ENCODE measurements at regions not wholly inside any gene's neighbourhood (a gene's known extent, or its start where the extent isn't known, plus 50 kb on each side); places are given as distances from the start of the nearest gene placed in this dataset.

DNA sequence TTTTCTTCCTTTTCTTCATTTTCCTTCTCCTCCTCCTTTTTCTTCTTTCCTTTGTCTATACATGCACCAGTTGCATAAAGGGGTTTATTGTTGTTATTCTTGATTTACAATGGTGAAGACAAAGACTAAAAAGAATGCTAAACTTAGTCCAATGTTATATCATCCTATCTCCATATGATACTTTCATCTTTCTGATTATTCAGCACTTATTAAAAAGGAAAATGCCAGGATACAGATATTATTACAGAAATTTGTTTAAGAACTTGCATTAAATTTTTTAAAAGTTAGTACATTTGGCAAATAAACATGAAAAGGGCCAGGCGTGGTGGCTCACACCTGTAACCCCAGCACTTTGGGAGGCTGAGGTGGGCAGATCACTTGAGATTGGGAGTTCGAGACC lies 1074.9 kb downstream of the EFNA5 start:
- no peaks in the 10 kb centered on the region for H3K36me3 ChIP-seq (ENCODE audit: insufficient read depth, low read length)
- H3K27ac ChIP-seq (ENCODE audit: low read depth, low read length), result no peak overlapping the region
- no peak overlapping the region for H3K9ac ChIP-seq (ENCODE audit: low read depth, low read length)
- H3K4me1 ChIP-seq (ENCODE audit: insufficient read depth, low read length), result no peaks in the 10 kb centered on the region
- WGBS, result 91% methylated on average over 2 of the region's 2 CpGs
- no peaks in the 10 kb centered on the region for H3K9me3 ChIP-seq (ENCODE audit: insufficient read depth, low read depth, low read length)
- H3K4me3 ChIP-seq (ENCODE audit: low read length), result no peak overlapping the region
- no peaks in the 10 kb centered on the region for H3K27me3 ChIP-seq (ENCODE audit: insufficient read depth, low read length)

DNA sequence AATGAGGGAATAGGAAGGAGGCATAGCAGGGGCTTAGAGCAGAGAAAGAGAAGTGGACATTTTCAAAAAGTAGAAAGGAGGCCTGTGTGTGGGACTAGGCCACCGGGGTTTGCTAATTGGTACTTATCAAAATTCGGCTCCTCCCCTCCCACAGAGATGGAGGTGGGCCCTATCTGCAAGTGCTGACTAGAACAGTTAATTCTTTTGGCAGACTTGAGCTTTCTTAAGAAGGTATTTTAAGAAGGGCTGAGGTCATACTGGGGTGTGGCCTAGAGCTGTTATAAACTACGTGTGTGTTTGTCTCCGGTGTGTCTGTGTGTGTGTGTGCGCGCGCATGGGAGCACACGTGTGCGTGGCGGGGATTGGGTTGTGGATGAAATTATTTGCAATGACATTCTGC lies 1086.5 kb downstream of the EFNA5 start:
- Histone ChIP-seq H3K9me3 (ENCODE audit: insufficient read depth, low read depth, low read length) (no peaks in the 10 kb centered on the region), H3K27ac (ENCODE audit: low read depth, low read length) (no peak overlapping the region), H3K4me1 (ENCODE audit: insufficient read depth, low read length) (no peaks in the 10 kb centered on the region), H3K27me3 (ENCODE audit: insufficient read depth, low read length) (no peaks in the 10 kb centered on the region), H3K4me3 (ENCODE audit: low read length) (no peak overlapping the region), H3K9ac (ENCODE audit: low read depth, low read length) (no peak overlapping the region), H3K36me3 (ENCODE audit: insufficient read depth, low read length) (no peaks in the 10 kb centered on the region)
- 89% methylated on average over 8 of the region's 10 CpGs for WGBS

DNA sequence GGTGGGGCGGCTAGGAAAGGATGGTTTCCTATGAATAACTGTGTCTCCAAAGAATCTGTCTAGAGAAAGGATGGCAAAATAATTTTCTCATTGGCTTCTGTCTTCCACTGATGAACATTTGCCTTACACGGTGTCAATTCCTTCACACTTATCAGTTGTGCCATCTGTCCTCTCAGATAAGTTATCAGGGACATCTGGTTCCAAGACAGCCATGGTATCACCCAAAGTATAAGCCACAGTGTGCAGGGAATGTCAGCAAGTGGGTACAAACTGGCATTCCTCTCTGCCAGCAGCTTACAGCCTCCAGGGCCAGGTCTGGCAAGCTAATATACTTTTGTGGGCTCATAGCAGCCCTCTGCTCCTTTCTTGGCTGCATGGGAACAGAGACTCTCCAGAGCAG lies 1092.0 kb downstream of the EFNA5 start:
- Histone ChIP-seq H3K36me3 (ENCODE audit: insufficient read depth, low read length) (no peaks in the 10 kb centered on the region), H3K9me3 (ENCODE audit: insufficient read depth, low read depth, low read length) (peaks cover 4% of the 10 kb centered on the region; the same call in 1 of the 2 replicates), H3K27ac (ENCODE audit: low read depth, low read length) (no peak overlapping the region), H3K4me1 (ENCODE audit: insufficient read depth, low read length) (no peaks in the 10 kb centered on the region), H3K9ac (ENCODE audit: low read depth, low read length) (no peak overlapping the region), H3K27me3 (ENCODE audit: insufficient read depth, low read length) (no peaks in the 10 kb centered on the region), H3K4me3 (ENCODE audit: low read length) (no peak overlapping the region)
- WGBS, result 84% methylated on average over 2 of the region's 2 CpGs

DNA sequence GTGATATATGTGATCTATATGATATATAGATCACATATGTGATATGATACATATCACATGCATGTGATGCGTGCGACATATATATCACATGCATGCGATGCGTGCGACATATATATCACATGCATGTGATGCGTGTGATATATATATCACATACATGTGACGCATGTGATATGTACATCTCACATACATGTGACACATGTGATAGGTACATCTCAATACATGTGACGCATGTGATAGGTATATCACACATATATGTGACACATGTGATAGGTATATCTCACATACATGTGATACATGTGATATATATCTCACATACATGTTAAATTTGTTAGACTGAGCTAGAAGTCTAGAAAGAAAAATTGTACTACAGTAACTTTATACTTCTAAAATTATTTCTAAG lies 1095.9 kb downstream of the EFNA5 start:
- 100% methylated on average over 3 of the region's 8 CpGs for WGBS
- Histone ChIP-seq H3K36me3 (ENCODE audit: insufficient read depth, low read length) (no peaks in the 10 kb centered on the region), H3K4me3 (ENCODE audit: low read length) (no peak overlapping the region), H3K4me1 (ENCODE audit: insufficient read depth, low read length) (no peaks in the 10 kb centered on the region), H3K9ac (ENCODE audit: low read depth, low read length) (no peak overlapping the region), H3K27me3 (ENCODE audit: insufficient read depth, low read length) (no peaks in the 10 kb centered on the region), H3K9me3 (ENCODE audit: insufficient read depth, low read depth, low read length) (peaks cover 4% of the 10 kb centered on the region; the same call in 1 of the 2 replicates), H3K27ac (ENCODE audit: low read depth, low read length) (no peak overlapping the region)

DNA sequence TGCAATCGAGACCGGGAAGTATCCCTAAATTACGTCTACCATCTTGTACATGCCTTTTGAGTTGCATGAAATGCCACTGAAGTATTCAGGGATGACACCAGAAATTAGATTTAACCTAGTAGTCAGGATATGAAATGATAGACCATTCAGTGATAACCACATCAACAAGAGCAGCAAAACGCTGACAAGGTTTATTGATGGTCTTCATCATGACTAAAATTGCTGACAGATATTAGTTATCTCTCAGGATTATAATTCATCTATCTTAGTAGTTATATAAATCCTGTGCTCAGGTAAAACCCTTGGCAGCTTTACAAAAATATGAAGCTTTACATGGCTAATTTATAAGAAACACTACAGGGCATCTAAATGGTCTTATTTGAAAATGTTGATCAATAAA lies 1104.7 kb downstream of the EFNA5 start:
- no peaks in the 10 kb centered on the region for H3K36me3 ChIP-seq (ENCODE audit: insufficient read depth, low read length)
- no peak overlapping the region for H3K4me3 ChIP-seq (ENCODE audit: low read length)
- no peaks in the 10 kb centered on the region for H3K4me1 ChIP-seq (ENCODE audit: insufficient read depth, low read length)
- no peak overlapping the region for H3K9ac ChIP-seq (ENCODE audit: low read depth, low read length)
- H3K9me3 ChIP-seq (ENCODE audit: insufficient read depth, low read depth, low read length), result peaks cover 9% of the 10 kb centered on the region; the same call in 1 of the 2 replicates
- WGBS, result 82% methylated on average over 3 of the region's 4 CpGs
- H3K27ac ChIP-seq (ENCODE audit: low read depth, low read length), result no peak overlapping the region
- no peaks in the 10 kb centered on the region for H3K27me3 ChIP-seq (ENCODE audit: insufficient read depth, low read length)

DNA sequence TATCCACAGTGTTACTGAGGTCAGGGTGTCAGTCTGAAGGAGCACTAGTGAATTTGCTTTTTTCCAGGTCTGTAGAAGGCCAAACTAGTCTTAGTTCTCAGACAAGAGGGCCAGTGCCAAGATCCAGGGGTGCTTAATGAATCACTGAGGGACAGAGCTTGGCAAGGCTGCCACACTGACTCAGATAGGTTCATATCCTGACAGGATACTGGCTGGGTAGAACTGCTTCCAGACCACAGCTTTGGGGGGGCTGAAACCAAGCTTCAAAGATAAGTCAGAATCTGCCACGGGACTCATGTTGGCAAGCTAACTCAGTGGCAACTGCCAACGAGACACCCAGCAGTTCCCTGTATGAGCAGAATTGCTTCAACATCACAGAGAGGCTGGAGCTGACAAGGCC lies 1125.4 kb downstream of the EFNA5 start:
- no peaks in the 10 kb centered on the region for H3K4me1 ChIP-seq (ENCODE audit: insufficient read depth, low read length)
- H3K9me3 ChIP-seq (ENCODE audit: insufficient read depth, low read depth, low read length), result 0 out of 2 replicates have a peak, but pooled peaks cover 9% of the 10 kb centered on the region
- no peaks in the 10 kb centered on the region for H3K36me3 ChIP-seq (ENCODE audit: insufficient read depth, low read length)
- H3K27ac ChIP-seq (ENCODE audit: low read depth, low read length), result no peak overlapping the region
- 95% methylated on average over 2 of the region's 2 CpGs for WGBS
- H3K27me3 ChIP-seq (ENCODE audit: insufficient read depth, low read length), result no peaks in the 10 kb centered on the region
- no peak overlapping the region for H3K9ac ChIP-seq (ENCODE audit: low read depth, low read length)
- no peak overlapping the region for H3K4me3 ChIP-seq (ENCODE audit: low read length)

DNA sequence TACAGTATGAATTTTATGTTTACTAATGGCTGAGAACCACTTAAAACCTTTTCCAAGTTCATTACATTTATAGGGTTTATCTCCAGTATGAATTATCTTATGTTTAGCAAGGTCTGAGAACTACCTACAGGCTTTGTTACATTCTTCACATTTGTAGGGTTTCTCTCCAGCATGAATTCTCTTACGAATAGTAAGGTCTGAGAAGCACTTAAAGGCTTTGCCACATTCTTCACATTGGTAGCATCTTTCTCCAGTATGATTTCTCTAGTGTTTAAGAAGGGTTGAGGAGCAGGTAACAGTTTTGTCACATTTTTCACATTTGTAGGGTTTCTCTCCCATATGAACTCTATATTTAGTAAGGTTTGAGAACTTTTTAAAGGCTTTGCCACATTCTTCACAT lies 1127.4 kb downstream of the EFNA5 start:
- Histone ChIP-seq H3K36me3 (ENCODE audit: insufficient read depth, low read length) (no peaks in the 10 kb centered on the region), H3K9me3 (ENCODE audit: insufficient read depth, low read depth, low read length) (0 out of 2 replicates have a peak, but pooled peaks cover 9% of the 10 kb centered on the region), H3K4me3 (ENCODE audit: low read length) (no peak overlapping the region), H3K27me3 (ENCODE audit: insufficient read depth, low read length) (no peaks in the 10 kb centered on the region), H3K9ac (ENCODE audit: low read depth, low read length) (no peak overlapping the region), H3K4me1 (ENCODE audit: insufficient read depth, low read length) (no peaks in the 10 kb centered on the region), H3K27ac (ENCODE audit: low read depth, low read length) (no peak overlapping the region)
- 100% methylated on average over 1 of the region's 1 CpG for WGBS

DNA sequence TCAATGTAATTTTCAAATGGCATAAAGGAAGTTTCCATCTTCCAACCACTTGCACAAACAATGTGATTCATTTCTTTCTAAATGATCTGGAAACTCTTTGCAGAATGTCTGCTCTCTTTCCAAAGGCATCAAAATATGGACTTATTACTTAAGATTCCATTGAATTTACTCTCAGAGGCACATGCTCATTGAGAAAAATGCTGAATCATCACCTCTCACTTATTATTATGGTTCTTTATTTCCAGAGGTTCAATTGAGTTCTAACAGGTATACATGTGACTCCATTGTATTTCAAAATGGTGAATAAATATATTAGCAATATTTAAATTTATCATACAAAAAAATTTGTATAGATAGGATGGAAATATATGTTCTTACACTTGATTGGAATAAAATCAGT lies 1140.6 kb downstream of the EFNA5 start:
- no peaks in the 10 kb centered on the region for H3K9me3 ChIP-seq (ENCODE audit: insufficient read depth, low read depth, low read length)
- no peaks in the 10 kb centered on the region for H3K4me1 ChIP-seq (ENCODE audit: insufficient read depth, low read length)
- no peaks in the 10 kb centered on the region for H3K27me3 ChIP-seq (ENCODE audit: insufficient read depth, low read length)
- H3K4me3 ChIP-seq (ENCODE audit: low read length), result no peak overlapping the region
- no peak overlapping the region for H3K9ac ChIP-seq (ENCODE audit: low read depth, low read length)
- no peaks in the 10 kb centered on the region for H3K36me3 ChIP-seq (ENCODE audit: insufficient read depth, low read length)
- H3K27ac ChIP-seq (ENCODE audit: low read depth, low read length), result no peak overlapping the region

DNA sequence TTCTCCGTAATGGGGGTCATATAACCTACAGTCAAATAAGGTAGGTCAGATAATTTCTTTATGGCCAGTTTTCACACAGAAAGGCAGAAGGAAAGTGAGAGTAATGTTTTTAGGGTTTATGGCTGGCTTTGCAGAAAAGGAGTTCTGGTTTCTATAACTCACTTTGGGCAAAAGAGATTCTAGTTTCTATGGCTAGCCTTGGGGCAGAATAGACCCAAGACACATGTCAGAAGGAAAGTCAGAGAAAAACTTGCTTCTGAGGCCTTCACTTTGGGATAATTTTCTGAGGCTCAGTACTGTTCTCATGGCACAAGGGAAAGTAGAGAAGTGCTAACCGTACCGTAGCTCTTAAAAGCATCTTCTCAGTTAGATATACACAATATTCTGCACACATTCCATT lies 1145.3 kb downstream of the EFNA5 start:
- H3K4me3 ChIP-seq (ENCODE audit: low read length), result no peak overlapping the region
- H3K27me3 ChIP-seq (ENCODE audit: insufficient read depth, low read length), result no peaks in the 10 kb centered on the region
- no peaks in the 10 kb centered on the region for H3K4me1 ChIP-seq (ENCODE audit: insufficient read depth, low read length)
- no peaks in the 10 kb centered on the region for H3K36me3 ChIP-seq (ENCODE audit: insufficient read depth, low read length)
- no peak overlapping the region for H3K9ac ChIP-seq (ENCODE audit: low read depth, low read length)
- WGBS, result 100% methylated on average over 3 of the region's 3 CpGs
- H3K27ac ChIP-seq (ENCODE audit: low read depth, low read length), result no peak overlapping the region
- no peaks in the 10 kb centered on the region for H3K9me3 ChIP-seq (ENCODE audit: insufficient read depth, low read depth, low read length)

DNA sequence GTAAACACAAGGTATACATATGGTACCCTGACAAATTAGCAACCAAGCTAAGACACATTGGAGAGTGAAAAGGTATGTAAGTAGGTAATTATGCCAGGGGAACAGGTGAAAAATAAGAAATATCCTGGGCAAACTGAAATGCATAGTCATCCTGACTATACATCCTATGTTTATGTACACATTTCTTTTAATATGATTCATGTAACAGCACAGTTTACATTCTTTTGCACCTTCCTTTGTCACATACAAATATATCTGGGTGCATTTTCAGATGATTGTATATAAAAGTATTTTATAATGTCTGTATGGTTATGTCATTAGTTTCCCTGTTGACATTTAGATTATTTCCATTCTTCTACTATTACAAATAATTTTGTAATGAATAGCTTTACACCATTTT lies 1146.9 kb downstream of the EFNA5 start:
- Histone ChIP-seq H3K27me3 (ENCODE audit: insufficient read depth, low read length) (no peaks in the 10 kb centered on the region), H3K36me3 (ENCODE audit: insufficient read depth, low read length) (no peaks in the 10 kb centered on the region), H3K4me1 (ENCODE audit: insufficient read depth, low read length) (no peaks in the 10 kb centered on the region), H3K4me3 (ENCODE audit: low read length) (no peak overlapping the region), H3K9ac (ENCODE audit: low read depth, low read length) (no peak overlapping the region), H3K27ac (ENCODE audit: low read depth, low read length) (no peak overlapping the region), H3K9me3 (ENCODE audit: insufficient read depth, low read depth, low read length) (no peaks in the 10 kb centered on the region)

DNA sequence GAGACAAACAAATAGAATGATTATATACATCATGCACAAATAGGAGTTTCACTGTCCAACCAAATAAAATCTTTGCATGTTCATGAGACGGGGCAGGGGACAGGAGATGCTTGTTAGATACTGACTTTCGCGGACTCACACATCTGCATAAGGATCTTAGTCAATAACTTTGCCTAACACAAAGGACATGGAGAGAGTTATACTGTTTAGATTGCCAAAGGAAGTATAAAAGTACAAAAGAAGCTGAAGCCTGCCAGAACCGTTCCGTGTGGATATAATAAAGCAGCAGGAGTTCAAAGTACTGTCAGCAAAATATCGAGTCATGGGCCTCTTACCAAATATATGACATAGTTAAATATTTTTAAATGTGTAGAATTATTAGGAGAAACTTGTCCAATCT lies 1148.4 kb downstream of the EFNA5 start:
- Histone ChIP-seq H3K4me1 (ENCODE audit: insufficient read depth, low read length) (no peaks in the 10 kb centered on the region), H3K27ac (ENCODE audit: low read depth, low read length) (no peak overlapping the region), H3K4me3 (ENCODE audit: low read length) (no peak overlapping the region), H3K36me3 (ENCODE audit: insufficient read depth, low read length) (no peaks in the 10 kb centered on the region), H3K27me3 (ENCODE audit: insufficient read depth, low read length) (no peaks in the 10 kb centered on the region), H3K9me3 (ENCODE audit: insufficient read depth, low read depth, low read length) (no peaks in the 10 kb centered on the region), H3K9ac (ENCODE audit: low read depth, low read length) (no peak overlapping the region)
- 67% methylated on average over 5 of the region's 6 CpGs for WGBS

DNA sequence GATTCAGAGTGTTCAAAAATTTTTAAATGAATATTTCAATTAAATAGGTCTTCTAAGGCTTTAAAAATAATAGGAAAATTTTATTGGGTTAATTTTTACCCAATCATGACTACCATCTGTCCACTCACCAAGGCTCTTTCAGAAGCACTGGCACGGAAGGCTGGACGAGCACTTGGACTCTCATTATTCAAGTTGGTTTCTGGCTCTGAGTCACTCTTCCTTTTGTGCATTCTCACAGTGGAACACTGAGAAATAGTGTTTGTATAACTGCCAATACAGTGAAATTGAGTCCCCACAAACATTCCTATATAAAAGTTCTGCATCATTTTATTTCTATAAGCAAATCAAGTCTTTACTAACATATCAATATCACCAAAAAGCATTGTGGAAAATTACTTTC lies 1149.0 kb downstream of the EFNA5 start:
- H3K9ac ChIP-seq (ENCODE audit: low read depth, low read length), result no peak overlapping the region
- no peaks in the 10 kb centered on the region for H3K9me3 ChIP-seq (ENCODE audit: insufficient read depth, low read depth, low read length)
- H3K36me3 ChIP-seq (ENCODE audit: insufficient read depth, low read length), result no peaks in the 10 kb centered on the region
- H3K4me1 ChIP-seq (ENCODE audit: insufficient read depth, low read length), result no peaks in the 10 kb centered on the region
- H3K27ac ChIP-seq (ENCODE audit: low read depth, low read length), result no peak overlapping the region
- WGBS, result 95% methylated on average over 2 of the region's 2 CpGs
- no peak overlapping the region for H3K4me3 ChIP-seq (ENCODE audit: low read length)
- H3K27me3 ChIP-seq (ENCODE audit: insufficient read depth, low read length), result no peaks in the 10 kb centered on the region

Data from HUES64 (cell line).